GM21390 (cell line): ENCODE measurements at regions not wholly inside any gene's neighbourhood (a gene's known extent, or its start where the extent isn't known, plus 50 kb on each side); places are given as distances from the start of the nearest gene placed in this dataset.
"Not testable (repeated sequence)": the region's sequence is repeated elsewhere in the genome, so short reads cannot be mapped to it uniquely, and the experiment has no call there.

Experiments
- ATAC-seq: cut with Tn5 transposase; IDR thresholded peaks from one replicate; pipeline ENCODE4 v1.9.1; 2021; ENCODE audit not compliant: unreplicated experiment

GRCh38 chr22:49513358-49513851 lies 314.3 kb downstream of the BRD1 start:
- ATAC-seq: no peak

- no peak for ATAC-seq
These were observed 315.0 kb downstream of the BRD1 start for GRCh38 chr22:49512487-49513165.

GRCh38 chr22:49511393-49512189 lies 316.1 kb downstream of the BRD1 start:
- ATAC-seq: not testable (repeated sequence)

GRCh38 chr22:49510718-49511117 lies 317.0 kb downstream of the BRD1 start:
- no peak for ATAC-seq

- no peak for ATAC-seq
These were observed 318.7 kb downstream of the BRD1 start for GRCh38 chr22:49509016-49509415.

GRCh38 chr22:49508561-49508960 lies 319.1 kb downstream of the BRD1 start:
- no peak for ATAC-seq

GRCh38 chr22:49507607-49508292 lies 319.9 kb downstream of the BRD1 start:
- no peak for ATAC-seq

GRCh38 chr22:49506010-49506400 lies 321.7 kb downstream of the BRD1 start:
- no peak for ATAC-seq

- no peak for ATAC-seq
These were observed 322.2 kb downstream of the BRD1 start for GRCh38 chr22:49505337-49506009.

GRCh38 chr22:49503896-49504521 lies 323.7 kb downstream of the BRD1 start:
- no peak for ATAC-seq

- no peak for ATAC-seq
These were observed 324.4 kb downstream of the BRD1 start for GRCh38 chr22:49503321-49503720.

- ATAC-seq: no peak
These were observed 325.4 kb downstream of the BRD1 start for GRCh38 chr22:49502126-49502826.

GRCh38 chr22:49500942-49501395 lies 326.7 kb downstream of the BRD1 start:
- ATAC-seq: no peak

- ATAC-seq: no peak
These were observed 327.6 kb downstream of the BRD1 start for GRCh38 chr22:49500076-49500460.

- ATAC-seq: no peak
These were observed 328.1 kb downstream of the BRD1 start for GRCh38 chr22:49499433-49500075.

GRCh38 chr22:49497266-49497665 lies 330.4 kb downstream of the BRD1 start:
- no peak for ATAC-seq

- ATAC-seq: no peak
These were observed 333.1 kb downstream of the BRD1 start for GRCh38 chr22:49494555-49494954.

GRCh38 chr22:49492741-49493251 lies 334.9 kb downstream of the BRD1 start:
- ATAC-seq: no peak

- no peak for ATAC-seq
These were observed 335.4 kb downstream of the BRD1 start for GRCh38 chr22:49492308-49492707.
